ENCODE measurements at regions not wholly inside any gene's neighbourhood (a gene's known extent, or its start where the extent isn't known, plus 50 kb on each side); places are given as distances from the start of the nearest gene placed in this dataset.

DNA sequence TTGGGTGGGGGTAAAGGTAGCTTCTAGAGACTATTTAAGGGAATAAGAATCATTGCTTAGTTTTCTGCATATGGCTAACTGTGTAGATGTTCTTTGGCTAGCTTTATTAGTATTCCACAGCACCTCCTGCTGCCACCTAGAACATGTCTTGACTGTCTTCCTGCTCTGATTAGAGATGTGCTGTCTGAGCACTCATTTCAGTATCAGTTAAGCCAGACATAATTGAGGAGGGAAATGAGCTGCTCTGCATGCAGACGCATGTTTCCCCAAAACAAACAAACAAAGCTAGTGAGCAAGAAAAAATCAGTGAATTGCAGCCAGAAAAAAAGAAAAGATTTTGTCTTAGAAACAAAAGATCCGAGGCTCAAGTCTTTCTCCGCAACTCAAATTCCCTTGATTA lies 402.2 kb downstream of the AASDHPPT start:
- no peak for DNase-seq (ENCODE audit: low spot score)
- H3K36me3 Mint-ChIP-seq (ENCODE audit: low read depth, unreplicated experiment) = no peaks in the 10 kb centered on the region
- H3K4me1 Mint-ChIP-seq (ENCODE audit: unreplicated experiment) = peaks cover 15% of the 10 kb centered on the region
- H3K27me3 Mint-ChIP-seq (ENCODE audit: unreplicated experiment) = no peaks in the 10 kb centered on the region
- no peak overlapping the region for H3K4me3 Mint-ChIP-seq (ENCODE audit: unreplicated experiment)
- no peaks in the 10 kb centered on the region for H3K9me3 Mint-ChIP-seq (ENCODE audit: unreplicated experiment)
- no peak for TF ChIP-seq CTCF (IDR thresholded peaks at IDR 0.05; ENCODE audit: unreplicated experiment)
- H3K27ac Mint-ChIP-seq (ENCODE audit: unreplicated experiment) = no peak overlapping the region

DNA sequence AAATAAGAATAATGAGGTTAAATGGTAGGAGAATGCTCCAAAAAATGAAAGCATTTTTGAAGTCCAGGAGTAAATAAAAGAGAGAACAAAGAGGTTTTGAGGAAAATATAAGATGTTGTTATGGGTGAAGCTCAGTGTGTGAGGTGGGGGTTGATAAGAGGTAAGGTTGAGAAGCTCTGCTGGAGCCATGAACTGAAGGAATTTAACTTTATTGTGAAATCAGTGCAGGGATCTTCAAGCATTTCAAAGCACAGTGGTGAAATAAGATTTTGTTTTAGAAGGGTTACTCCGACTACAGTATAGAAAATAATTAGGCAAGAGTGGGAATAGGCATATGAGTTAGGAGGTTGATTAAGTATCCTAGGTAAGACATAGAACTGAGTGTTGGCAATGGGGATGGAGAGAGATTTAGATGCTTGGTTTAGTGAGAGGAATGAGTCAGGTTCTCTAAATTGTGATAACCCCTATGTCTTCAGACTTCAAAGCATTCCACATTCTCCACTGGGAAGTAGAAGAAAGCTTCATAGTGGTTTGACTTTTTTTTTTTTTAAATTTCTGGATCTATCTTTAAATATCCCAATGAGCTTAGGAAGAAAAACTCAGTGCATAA lies 403.2 kb downstream of the AASDHPPT start:
- Mint-ChIP-seq H3K4me1 (ENCODE audit: unreplicated experiment) (peaks cover 15% of the 10 kb centered on the region), H3K27ac (ENCODE audit: unreplicated experiment) (no peak overlapping the region)

DNA sequence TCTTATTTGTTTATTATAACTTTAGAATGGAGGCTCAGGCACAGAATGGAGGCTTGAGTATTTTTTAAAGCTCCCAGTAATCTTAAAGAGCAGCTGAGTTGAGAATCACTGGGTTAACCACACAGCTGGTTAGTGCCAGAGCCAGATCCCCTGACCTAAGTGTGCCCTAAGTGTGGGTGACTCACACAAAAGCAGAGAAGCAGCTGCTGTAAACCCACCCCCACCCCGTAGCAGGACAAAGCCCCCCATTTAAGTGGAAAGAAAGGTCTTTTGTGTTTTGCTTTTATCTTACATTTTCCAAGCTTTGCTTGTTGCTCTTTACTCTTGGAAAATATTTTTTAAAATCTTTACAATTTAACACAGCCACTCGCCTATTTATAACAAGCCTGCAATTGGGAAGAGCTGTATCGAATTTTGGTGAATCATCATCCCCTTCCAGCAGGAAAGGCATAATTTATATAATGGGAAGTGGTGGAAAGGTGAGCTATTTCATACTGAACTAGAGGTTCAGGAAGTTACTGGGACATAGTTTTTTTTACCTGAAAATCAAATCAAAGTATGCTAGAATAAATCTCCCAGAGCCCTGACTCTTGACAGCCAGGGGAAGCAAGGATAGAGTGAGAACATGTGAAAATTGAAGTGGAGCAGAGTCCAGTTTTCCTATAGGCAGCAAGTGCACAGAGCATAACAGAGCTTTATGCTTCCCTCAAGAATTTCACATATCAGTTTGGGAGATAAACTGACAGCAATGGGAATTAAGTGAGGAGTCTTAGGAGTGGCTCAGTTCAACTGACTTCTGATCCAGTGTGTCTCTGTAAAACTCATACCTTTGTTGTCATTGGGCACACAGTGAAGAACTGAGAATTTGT lies 405.7 kb downstream of the AASDHPPT start:
- Mint-ChIP-seq H3K27ac (ENCODE audit: unreplicated experiment) (no peak overlapping the region), H3K9me3 (ENCODE audit: unreplicated experiment) (no peaks in the 10 kb centered on the region), H3K4me3 (ENCODE audit: unreplicated experiment) (no peak overlapping the region), H3K27me3 (ENCODE audit: unreplicated experiment) (no peaks in the 10 kb centered on the region), H3K4me1 (ENCODE audit: unreplicated experiment) (peaks cover 5% of the 10 kb centered on the region), H3K36me3 (ENCODE audit: low read depth, unreplicated experiment) (no peaks in the 10 kb centered on the region)
- DNase-seq (ENCODE audit: low spot score) = no peak
- no peak for TF ChIP-seq CTCF (IDR thresholded peaks at IDR 0.05; ENCODE audit: unreplicated experiment)

More for the DNA sequence above, 403.2 kb downstream of the AASDHPPT start:
- TF ChIP-seq CTCF (IDR thresholded peaks at IDR 0.05; ENCODE audit: unreplicated experiment) = no peak
- no peak overlapping the region for H3K4me3 Mint-ChIP-seq (ENCODE audit: unreplicated experiment)
- DNase-seq (ENCODE audit: low spot score) = no peak
- H3K9me3 Mint-ChIP-seq (ENCODE audit: unreplicated experiment) = no peaks in the 10 kb centered on the region
- H3K36me3 Mint-ChIP-seq (ENCODE audit: low read depth, unreplicated experiment) = no peaks in the 10 kb centered on the region
- no peaks in the 10 kb centered on the region for H3K27me3 Mint-ChIP-seq (ENCODE audit: unreplicated experiment)

DNA sequence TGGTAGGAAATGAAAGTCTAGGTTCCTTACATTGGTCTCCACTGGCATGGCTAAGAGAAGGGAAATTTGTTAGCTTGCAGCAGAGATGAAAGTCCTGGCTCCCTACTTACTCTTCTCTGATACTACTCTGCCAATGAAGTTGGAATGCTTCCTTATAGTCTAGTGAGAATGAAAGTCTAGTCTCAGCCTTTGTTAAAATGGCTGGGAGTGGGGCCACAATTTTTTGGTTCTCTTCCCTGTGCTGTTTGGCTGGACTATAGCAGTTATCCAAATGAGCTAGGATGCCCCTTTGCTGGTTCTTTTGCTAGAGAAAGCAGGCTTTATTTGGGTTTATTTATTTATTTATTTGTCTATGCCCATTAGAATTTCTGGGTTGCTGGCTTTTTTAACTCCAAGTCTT lies 414.3 kb downstream of the AASDHPPT start:
- no peak for TF ChIP-seq CTCF (IDR thresholded peaks at IDR 0.05; ENCODE audit: unreplicated experiment)
- no peaks in the 10 kb centered on the region for H3K4me1 Mint-ChIP-seq (ENCODE audit: unreplicated experiment)
- no peak for DNase-seq (ENCODE audit: low spot score)
- H3K36me3 Mint-ChIP-seq (ENCODE audit: low read depth, unreplicated experiment) = no peaks in the 10 kb centered on the region
- no peaks in the 10 kb centered on the region for H3K27me3 Mint-ChIP-seq (ENCODE audit: unreplicated experiment)
- no peak overlapping the region for H3K27ac Mint-ChIP-seq (ENCODE audit: unreplicated experiment)
- no peak overlapping the region for H3K4me3 Mint-ChIP-seq (ENCODE audit: unreplicated experiment)
- no peaks in the 10 kb centered on the region for H3K9me3 Mint-ChIP-seq (ENCODE audit: unreplicated experiment)

DNA sequence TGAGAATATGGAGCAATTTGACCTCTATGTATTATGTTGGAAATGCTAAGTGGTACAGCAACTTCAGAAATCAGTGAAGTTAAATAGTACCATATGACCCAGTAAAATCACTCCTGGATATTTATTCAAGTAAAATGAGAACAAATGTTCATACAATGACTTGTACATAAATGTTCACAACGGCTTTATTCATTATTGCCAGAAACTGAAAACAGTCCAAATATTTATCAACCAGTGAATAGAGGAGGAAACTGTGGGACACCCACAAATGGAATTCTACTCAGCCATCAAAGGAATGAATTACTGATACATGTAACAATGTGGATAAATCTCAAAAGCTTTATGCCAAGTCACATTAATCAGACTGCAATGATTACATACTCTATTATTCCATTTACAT lies 416.3 kb downstream of the AASDHPPT start:
- no peaks in the 10 kb centered on the region for H3K9me3 Mint-ChIP-seq (ENCODE audit: unreplicated experiment)

More for the DNA sequence above, 416.3 kb downstream of the AASDHPPT start:
- Mint-ChIP-seq H3K27me3 (ENCODE audit: unreplicated experiment) (no peaks in the 10 kb centered on the region), H3K4me1 (ENCODE audit: unreplicated experiment) (no peaks in the 10 kb centered on the region), H3K4me3 (ENCODE audit: unreplicated experiment) (no peak overlapping the region), H3K27ac (ENCODE audit: unreplicated experiment) (no peak overlapping the region), H3K36me3 (ENCODE audit: low read depth, unreplicated experiment) (no peaks in the 10 kb centered on the region)
- no peak for TF ChIP-seq CTCF (IDR thresholded peaks at IDR 0.05; ENCODE audit: unreplicated experiment)
- DNase-seq (ENCODE audit: low spot score) = no peak

Measured in endothelial cell (in vitro differentiated cells).